ENCODE measurements at regions not wholly inside any gene's neighbourhood (a gene's known extent, or its start where the extent isn't known, plus 50 kb on each side); places are given as distances from the start of the nearest gene placed in this dataset.

DNA sequence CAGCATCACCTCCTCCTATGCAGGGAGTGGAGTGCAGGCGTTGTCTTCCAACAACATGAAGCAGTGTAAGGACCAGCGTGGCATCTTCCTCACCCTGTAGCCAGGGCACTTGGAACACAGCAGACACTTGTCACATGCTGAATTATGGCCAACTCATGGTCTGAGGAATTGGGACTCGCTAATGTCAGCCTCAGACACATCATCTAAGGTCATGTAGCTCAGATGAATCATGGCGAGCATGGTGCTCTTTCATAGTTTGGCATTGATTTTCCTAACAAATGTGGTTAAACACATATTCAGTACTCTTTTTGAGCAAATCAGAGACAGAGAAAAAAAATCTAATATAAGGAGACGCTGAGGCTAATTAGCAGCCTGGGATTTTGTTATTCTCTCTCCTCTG, 99.6 kb upstream of the SGCG start:
- DNase-seq (ENCODE audit: low spot score) (no peak), ATAC-seq (ENCODE audit: insufficient number of reproducible peaks, low FRiP score, low read depth) (no peak)
- H3K9me3 ChIP-seq = no peaks in the 10 kb centered on the region
- no peaks in the 10 kb centered on the region for H3K4me1 ChIP-seq (ENCODE audit: control insufficient read depth in 1 of 2, low read depth in 2 of 2)
- no peak overlapping the region for H3K4me3 ChIP-seq
- H3K27ac ChIP-seq = no peak overlapping the region
- TF ChIP-seq, protein P1, sequence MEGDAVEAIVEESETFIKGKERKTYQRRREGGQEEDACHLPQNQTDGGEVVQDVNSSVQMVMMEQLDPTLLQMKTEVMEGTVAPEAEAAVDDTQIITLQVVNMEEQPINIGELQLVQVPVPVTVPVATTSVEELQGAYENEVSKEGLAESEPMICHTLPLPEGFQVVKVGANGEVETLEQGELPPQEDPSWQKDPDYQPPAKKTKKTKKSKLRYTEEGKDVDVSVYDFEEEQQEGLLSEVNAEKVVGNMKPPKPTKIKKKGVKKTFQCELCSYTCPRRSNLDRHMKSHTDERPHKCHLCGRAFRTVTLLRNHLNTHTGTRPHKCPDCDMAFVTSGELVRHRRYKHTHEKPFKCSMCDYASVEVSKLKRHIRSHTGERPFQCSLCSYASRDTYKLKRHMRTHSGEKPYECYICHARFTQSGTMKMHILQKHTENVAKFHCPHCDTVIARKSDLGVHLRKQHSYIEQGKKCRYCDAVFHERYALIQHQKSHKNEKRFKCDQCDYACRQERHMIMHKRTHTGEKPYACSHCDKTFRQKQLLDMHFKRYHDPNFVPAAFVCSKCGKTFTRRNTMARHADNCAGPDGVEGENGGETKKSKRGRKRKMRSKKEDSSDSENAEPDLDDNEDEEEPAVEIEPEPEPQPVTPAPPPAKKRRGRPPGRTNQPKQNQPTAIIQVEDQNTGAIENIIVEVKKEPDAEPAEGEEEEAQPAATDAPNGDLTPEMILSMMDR (IDR thresholded peaks at IDR 0.05) = no peak
- H3K27me3 ChIP-seq (replicated peaks; ENCODE audit: insufficient read depth) = no peaks in the 10 kb centered on the region
- no peaks in the 10 kb centered on the region for H3K36me3 ChIP-seq

DNA sequence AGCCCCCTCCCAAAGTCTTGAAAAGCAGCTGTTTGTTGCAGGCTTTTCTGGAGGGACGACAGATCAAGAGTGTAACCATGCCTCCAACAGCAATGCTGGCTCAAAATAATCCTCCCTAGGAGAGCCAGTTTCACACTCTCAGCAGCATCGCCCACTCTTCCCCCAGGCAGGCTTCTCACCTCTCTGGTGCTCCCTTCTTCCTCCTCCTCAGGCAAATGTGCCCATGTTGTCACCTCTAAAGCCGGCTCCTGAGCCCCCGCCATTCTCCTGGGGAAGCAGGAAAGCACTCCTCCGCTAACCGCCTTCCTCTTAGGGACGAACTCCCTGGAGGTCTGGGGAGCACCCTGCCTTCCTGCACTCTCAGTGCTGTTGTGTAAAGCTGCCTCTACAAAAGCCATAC, 98.9 kb upstream of the SGCG start:
- DNase-seq (ENCODE audit: low spot score) (no peak), ATAC-seq (ENCODE audit: insufficient number of reproducible peaks, low FRiP score, low read depth) (no peak)
- H3K4me3 ChIP-seq = no peak overlapping the region
- no peaks in the 10 kb centered on the region for H3K27me3 ChIP-seq (replicated peaks; ENCODE audit: insufficient read depth)
- no peaks in the 10 kb centered on the region for H3K4me1 ChIP-seq (ENCODE audit: control insufficient read depth in 1 of 2, low read depth in 2 of 2)
- no peak overlapping the region for H3K27ac ChIP-seq
- no peaks in the 10 kb centered on the region for H3K9me3 ChIP-seq
- no peaks in the 10 kb centered on the region for H3K36me3 ChIP-seq
- TF ChIP-seq, protein P1 (IDR thresholded peaks at IDR 0.05) = no peak

DNA sequence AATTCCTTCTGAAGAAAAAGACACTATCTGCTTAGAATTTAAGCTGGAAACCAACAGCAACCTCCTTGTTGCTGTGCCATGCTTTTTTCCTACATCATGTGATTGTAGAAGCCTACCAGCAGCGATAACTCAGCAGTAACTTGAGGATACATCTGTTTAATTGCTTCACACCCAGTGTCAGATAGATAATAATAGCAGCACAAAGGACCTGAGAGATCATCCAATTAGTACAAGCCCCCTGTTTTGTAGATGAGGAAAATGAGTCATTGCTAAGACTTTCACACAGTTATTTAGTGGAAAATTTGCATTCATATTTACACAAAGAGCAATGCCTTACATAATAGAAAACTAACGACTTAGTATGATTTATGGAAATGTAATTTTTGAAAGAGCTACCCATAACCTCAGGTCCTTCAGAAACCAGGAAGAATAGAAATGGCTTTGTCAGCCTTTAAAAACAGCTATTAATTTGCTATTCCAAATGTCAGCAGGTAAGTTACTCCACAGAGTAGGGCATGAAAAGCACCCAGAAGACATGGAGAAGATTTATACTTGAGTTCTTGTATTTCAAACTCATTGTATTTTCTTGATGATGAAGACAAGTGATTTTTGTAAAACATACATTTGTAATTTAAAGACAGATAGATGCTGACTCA, 93.7 kb upstream of the SGCG start:
- TF ChIP-seq, protein P1 (IDR thresholded peaks at IDR 0.05) = no peak
- no peaks in the 10 kb centered on the region for H3K4me1 ChIP-seq (ENCODE audit: control insufficient read depth in 1 of 2, low read depth in 2 of 2)
- DNase-seq (ENCODE audit: low spot score) (no peak), ATAC-seq (ENCODE audit: insufficient number of reproducible peaks, low FRiP score, low read depth) (no peak)
- no peak overlapping the region for H3K4me3 ChIP-seq
- H3K9me3 ChIP-seq = no peaks in the 10 kb centered on the region
- no peaks in the 10 kb centered on the region for H3K36me3 ChIP-seq
- H3K27me3 ChIP-seq (replicated peaks; ENCODE audit: insufficient read depth) = no peaks in the 10 kb centered on the region
- no peak overlapping the region for H3K27ac ChIP-seq

DNA sequence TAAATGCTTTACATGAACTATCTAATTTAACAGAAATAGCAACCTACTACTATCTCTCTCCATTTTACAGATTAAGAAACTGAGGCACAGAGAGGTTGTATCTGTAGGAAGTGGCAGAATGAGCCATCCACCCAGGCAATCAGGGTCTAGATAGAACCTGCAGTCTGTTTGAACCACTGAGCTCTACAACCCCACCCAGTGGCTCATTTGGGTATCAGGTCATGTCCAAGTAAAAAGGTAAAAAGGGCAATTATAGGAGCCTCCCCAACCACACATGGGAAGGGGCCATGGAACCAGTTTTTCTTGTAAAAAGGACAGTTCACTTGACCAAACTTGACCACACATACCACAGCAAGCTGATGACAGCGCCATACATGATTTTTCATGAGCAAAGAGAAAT, 92.9 kb upstream of the SGCG start:
- ATAC-seq (ENCODE audit: insufficient number of reproducible peaks, low FRiP score, low read depth) (no peak), DNase-seq (ENCODE audit: low spot score) (no peak)
- Histone ChIP-seq H3K27ac (no peak overlapping the region), H3K4me3 (no peak overlapping the region), H3K9me3 (no peaks in the 10 kb centered on the region), H3K4me1 (ENCODE audit: control insufficient read depth in 1 of 2, low read depth in 2 of 2) (no peaks in the 10 kb centered on the region), H3K36me3 (no peaks in the 10 kb centered on the region), H3K27me3 (replicated peaks; ENCODE audit: insufficient read depth) (no peaks in the 10 kb centered on the region)
- TF ChIP-seq, protein P1 (IDR thresholded peaks at IDR 0.05) = no peak

DNA sequence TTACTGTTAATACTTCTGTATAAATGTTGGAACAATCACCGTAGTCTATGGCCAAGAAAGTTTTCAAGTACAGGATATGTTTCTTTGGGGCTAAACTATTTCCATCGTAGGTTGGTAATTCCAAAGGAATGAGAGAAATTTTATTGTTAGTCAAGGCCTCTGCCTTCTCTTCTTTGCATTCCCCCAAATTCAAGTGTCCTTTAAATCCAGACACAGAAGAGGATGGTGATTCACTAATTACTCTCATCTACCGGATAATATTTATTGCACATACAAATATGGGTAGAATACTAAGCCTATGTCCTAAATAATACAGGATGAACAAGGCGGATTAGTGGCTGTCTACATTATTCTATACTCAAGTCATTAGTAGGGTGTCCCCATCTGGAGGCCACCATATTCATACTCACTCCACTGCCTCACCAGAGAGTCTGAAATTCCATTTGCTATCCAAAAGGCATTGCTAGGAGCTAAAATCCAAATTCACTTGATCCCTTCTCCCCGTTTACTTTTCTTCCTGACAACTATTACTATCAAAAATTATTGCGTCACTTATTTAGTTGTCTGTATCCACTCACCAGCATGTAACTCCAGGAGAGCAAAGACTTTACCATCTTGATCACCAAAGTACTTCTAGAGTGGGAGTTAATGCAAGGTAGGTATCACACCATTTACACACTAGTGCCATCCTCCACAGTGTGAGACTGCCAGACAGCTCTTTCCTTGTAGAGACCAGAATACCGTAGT, 82.4 kb upstream of the SGCG start:
- Histone ChIP-seq H3K27ac (no peak overlapping the region), H3K4me3 (no peak overlapping the region), H3K4me1 (ENCODE audit: control insufficient read depth in 1 of 2, low read depth in 2 of 2) (no peaks in the 10 kb centered on the region), H3K9me3 (no peaks in the 10 kb centered on the region), H3K36me3 (no peaks in the 10 kb centered on the region), H3K27me3 (replicated peaks; ENCODE audit: insufficient read depth) (no peaks in the 10 kb centered on the region)
- ATAC-seq (ENCODE audit: insufficient number of reproducible peaks, low FRiP score, low read depth) (no peak), DNase-seq (ENCODE audit: low spot score) (no peak)
- TF ChIP-seq, protein P1 (IDR thresholded peaks at IDR 0.05) = no peak
